ENCODE measurements at regions not wholly inside any gene's neighbourhood (a gene's known extent, or its start where the extent isn't known, plus 50 kb on each side); places are given as distances from the start of the nearest gene placed in this dataset.
A peak's percentile ranks its signal among the peaks of the same experiment; 100 is the strongest.

- DNase-seq (ENCODE audit: low read depth, low spot score), result no peak
Measured at GRCh38 chr18:28884304-28884703, 707.4 kb upstream of the CDH2 start.

DNA sequence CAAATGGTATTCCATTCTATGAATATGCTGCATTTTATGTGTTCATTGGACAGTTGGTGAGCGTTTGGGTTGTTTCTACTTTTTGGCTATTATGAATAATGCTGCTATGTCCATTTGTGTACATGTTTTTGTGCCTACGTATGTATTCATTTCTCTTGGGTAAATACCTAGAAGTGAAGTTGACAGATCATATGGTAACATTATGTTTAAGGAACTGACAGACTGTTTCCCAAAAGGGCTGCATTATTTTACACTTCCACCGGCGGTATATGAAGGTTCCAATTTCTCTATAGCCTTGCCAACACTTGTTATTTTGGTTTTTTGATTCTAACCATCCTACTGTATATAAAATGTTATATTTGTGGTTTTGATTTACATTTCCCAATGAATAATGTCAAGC lies 703.9 kb upstream of the CDH2 start:
- DNase-seq (ENCODE audit: low read depth, low spot score), result no peak

DNA sequence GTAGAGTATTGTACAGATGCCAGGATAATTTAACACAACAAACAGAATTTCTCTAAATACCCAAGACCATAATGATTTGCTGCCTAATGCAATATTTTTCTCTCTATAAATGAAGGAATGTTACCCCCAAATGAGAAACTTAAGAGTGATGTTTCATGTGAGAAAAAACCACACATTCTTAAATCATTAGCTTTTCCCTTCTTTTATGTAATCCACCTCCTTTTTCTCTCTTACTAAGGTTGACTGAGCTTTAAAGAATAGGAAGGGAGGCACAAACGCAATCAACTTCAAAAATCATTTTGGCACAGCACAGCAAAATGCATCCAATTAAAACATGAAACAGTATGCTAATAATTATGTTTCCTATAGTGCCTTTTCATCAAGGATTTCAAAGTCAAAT lies 698.1 kb upstream of the CDH2 start:
- DNase-seq (ENCODE audit: low read depth, low spot score), result no peak

DNA sequence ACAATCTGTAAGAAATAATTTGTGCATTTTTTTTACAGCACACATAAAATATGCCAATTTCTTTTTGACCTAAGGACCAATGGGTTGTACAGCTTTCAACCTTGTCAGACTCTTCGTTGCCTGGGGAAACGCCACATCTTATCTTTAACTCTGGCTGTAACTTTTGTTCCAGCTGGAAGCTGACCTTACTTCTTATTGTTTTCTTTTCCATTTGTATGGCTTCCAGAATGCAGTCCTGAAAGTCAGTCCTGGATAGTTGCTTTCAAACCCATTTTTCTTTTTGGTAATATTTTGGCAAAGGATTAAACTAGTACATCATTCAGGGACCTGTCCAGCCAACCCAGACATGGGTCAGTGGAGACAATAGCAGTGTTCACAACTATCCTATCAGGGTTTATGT lies 686.5 kb upstream of the CDH2 start:
- DNase-seq (ENCODE audit: low read depth, low spot score), result no peak

- no peak for DNase-seq (ENCODE audit: low read depth, low spot score)
Measured at GRCh38 chr18:28858248-28858647, 681.3 kb upstream of the CDH2 start.

DNA sequence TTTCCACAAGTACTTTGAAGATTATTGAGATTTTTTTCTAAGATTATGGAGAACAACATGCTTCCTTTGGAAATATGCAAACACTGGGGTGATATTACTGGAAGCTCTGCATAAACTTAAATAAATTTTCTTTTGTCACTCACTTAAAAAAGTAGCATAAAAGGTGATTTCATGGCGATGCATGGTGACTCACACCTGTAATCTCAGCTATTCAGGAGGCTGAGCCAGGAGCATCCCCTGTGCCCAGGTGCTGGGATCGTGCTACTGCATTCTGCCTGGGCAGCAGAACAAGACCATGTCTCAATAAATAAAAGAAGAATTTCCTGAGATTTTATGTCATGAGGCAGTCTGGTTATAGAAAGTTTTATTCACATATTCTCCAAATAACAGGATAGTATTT lies 679.1 kb upstream of the CDH2 start:
- no peak for DNase-seq (ENCODE audit: low read depth, low spot score)

DNA sequence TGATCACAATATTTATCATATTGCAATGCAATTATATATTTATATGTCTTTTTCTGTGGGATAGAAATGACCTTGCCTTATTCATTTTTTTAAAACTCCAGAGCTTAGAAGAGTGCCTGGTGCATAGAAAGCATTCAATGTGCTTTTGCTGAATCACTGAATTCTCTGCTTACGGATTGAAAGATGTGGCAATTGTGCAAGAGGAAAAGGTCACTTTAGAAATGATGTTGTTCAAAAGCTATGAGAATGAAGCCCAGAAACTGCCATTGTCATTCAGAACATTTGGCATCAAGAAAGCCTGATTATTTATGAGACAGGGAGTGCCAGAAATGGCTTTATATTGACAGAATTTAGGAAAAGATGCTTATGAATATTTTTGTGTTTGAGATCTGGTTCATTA lies 678.6 kb upstream of the CDH2 start:
- DNase-seq (ENCODE audit: low read depth, low spot score), result no peak

DNA sequence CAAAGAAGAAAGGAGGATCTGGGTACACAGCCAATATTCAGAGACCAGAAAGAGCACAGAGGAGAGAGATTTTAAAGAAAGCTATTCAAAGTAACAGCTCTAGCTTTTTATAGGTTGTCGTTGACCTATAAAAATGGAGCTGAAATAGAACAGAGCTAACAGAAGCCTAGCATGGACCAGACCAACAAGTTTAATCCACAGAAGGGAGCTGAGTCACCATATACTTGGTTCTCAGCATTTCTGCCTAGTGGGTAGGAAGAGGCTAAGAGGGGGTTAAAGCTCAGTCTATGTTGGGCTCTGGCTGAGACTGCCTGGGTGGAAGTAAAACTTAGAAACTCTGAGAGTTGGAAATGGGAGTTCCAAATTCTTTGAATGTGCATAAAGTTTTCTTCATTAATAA lies 678.0 kb upstream of the CDH2 start:
- peak; percentile 5 for DNase-seq (ENCODE audit: low read depth, low spot score)

DNA sequence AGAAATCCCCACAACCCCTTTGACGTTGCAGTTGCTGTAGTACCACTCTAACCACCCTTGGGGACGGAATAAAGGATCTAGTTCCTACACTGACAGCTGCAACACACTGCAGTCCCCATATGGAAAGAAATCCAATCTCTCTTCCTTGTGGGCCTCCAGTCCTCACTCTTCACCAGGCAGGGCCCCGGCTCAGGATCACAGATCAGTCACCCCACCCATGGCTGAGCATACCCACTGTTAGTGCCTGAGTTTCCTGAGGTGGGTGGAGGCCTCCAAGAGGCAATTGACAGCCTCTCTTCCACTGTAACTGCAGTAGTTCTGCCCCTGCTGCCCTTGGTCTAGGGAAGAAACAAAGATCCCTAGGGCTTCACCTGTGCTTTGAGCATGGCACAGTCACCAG lies 670.0 kb upstream of the CDH2 start:
- DNase-seq (ENCODE audit: low read depth, low spot score), result no peak

- DNase-seq (ENCODE audit: low read depth, low spot score), result no peak
Measured at GRCh38 chr18:28837100-28837499, 660.2 kb upstream of the CDH2 start.

GRCh38 chr18:28834889-28835288 lies 658.0 kb upstream of the CDH2 start:
- DNase-seq (ENCODE audit: low read depth, low spot score), result no peak

- no peak for DNase-seq (ENCODE audit: low read depth, low spot score)
Measured at GRCh38 chr18:28831908-28832307, 655.0 kb upstream of the CDH2 start.

DNA sequence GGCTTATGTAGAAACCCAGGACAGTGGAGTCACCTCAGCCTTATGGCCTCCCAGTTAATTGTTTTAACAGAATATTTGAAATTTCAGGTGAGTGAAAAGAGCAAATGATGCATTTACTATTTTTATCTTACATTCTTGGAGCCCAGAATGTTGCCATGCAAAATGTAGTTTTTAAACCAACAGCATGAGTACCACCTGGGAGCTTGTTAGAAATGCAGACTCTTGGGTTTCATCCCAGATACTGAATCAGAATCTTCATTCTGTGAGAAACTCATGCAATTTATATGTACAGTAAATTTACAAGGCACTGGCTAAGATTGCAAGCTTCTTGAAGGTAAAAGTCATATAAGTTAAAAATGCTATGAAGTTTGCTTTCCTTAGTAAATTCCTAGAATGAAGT lies 654.5 kb upstream of the CDH2 start:
- no peak for DNase-seq (ENCODE audit: low read depth, low spot score)

DNA sequence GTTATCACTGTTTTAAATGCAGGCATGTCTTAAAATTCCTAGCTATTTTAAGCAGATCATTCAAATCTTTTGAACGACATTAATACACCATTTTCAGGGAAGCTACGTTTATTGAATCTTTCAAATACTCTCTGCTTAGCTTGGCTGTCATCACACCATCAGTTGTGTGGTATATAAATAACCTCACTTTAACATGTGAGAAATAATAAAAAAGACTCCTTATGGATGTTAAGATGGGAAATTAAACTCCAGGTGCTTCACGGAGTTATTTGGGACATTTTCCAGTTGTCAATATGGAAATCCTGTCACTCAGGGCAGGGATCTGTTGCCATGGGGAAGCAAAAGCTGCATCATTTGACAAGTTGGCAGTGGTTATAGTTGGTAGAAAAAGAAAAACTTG lies 649.2 kb upstream of the CDH2 start:
- no peak for DNase-seq (ENCODE audit: low read depth, low spot score)

GRCh38 chr18:28824183-28824574 lies 647.2 kb upstream of the CDH2 start:
- no peak for DNase-seq (ENCODE audit: low read depth, low spot score)

- DNase-seq (ENCODE audit: low read depth, low spot score), result peak; percentile 7
Measured at GRCh38 chr18:28823506-28824182, 646.7 kb upstream of the CDH2 start.

DNA sequence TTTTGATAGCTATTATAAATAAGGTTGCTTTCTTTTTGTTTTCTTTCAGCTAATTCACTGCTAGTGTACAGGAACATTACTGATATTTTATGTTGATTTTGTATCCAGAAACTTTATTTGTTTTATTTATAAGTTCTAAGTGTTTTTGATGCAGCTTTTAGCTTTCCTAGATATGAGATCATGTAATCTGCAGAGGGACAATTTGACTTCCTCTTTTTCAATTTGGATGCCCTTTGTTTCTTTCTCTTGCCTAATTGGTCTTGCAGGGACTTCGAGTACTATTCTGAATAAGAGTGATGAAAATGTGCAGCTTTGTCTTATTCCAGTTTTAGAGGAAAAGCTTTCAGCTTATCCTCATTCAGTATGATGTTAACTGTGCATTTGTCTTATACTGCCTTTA lies 643.4 kb upstream of the CDH2 start:
- DNase-seq (ENCODE audit: low read depth, low spot score), result no peak

DNA sequence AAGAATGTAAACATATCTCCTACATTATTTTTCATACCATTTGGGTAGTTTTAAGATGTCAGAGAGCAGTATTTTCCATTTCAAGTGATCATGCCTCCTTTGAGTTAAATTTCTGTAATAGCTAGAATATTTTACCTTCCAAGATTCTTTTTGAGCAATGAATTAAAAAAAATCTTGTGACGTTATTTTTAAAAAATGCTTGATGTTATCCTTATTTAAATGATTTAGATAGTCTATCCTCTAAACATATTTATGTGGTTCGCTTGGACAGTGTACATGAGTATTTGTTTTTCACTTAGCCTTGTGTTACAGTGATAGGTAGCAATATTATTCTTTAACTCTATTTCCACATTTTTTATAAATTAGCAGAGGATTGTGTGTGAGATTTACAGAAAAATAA lies 639.2 kb upstream of the CDH2 start:
- no peak for DNase-seq (ENCODE audit: low read depth, low spot score)

DNA sequence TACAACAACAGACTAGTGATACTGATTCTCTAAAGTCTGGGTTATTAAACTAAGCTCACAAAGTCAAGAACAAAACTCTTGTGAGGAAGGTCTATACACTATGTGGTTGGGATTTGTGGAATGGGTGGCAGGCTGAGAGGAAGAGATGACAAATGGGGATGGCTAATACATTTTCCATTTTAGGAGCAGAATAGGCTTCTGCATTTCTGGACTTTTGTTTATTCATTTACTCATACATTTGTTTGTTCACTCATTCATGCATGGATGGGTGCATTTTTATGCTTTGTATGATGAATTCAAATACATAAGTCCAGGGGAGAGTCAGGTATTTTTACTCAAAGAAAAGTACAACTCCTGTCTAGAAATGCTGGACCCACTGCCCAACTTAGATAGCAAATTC lies 637.4 kb upstream of the CDH2 start:
- no peak for DNase-seq (ENCODE audit: low read depth, low spot score)

DNA sequence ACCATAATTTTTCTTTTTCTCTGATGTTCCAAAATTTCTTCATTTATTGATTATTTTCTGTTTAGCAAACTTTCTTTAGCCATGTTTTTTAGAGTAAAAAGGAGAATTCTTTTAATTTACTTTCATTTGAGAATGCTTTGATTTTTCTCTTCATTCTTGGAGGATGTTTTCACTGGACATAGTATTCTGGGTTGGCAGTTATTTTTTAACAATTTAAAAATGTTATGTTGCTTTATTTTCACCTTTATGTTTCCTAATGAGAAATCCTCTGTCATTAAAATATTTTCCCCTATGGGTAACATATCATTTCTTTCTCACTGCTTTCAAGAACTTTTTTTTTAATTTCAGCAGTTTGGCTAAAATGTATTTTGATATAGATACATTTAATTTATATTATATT lies 631.4 kb upstream of the CDH2 start:
- no peak for DNase-seq (ENCODE audit: low read depth, low spot score)

DNA sequence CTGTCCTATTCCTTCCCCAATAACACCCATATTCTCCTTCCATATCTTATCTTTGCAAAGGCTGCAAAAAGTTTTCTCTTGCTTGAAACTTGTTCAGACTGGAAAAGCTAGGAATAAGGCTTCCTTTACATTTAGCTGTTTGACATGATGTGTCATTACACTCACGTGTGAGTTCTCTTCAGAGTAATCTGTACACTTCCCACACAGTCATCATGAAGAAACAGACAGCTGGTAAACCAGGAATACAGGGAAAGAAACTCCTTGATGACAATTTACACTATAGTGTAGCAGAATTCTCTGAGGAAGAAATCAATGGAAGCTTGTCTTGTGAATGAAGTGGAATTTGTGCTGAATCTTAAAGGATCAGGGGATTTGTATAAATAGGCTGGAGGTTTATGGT lies 628.6 kb upstream of the CDH2 start:
- no peak for DNase-seq (ENCODE audit: low read depth, low spot score)

GRCh38 chr18:28804512-28805202 lies 627.7 kb upstream of the CDH2 start:
- no peak for DNase-seq (ENCODE audit: low read depth, low spot score)

GRCh38 chr18:28802546-28802945 lies 625.6 kb upstream of the CDH2 start:
- no peak for DNase-seq (ENCODE audit: low read depth, low spot score)

DNA sequence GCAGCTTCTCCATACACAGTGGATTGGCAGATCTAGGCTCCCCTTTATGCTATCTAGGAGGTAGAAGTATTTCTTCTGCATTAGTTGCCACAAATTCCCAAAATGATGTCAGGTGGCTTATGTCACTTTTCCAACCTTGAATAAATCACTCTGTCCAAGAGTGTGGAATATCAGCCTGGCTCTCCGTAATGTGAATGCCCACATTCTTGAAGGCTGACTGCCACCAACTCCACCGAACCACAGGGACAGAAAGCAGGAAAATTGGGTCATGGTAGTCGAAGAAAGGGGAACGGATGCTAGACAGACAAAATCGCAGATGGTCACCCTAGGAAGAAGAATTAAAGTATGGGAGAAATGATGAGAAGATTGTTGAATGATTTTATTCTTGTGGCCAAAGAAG lies 624.9 kb upstream of the CDH2 start:
- no peak for DNase-seq (ENCODE audit: low read depth, low spot score)
